Prostate gland (tissue), 2 donors: ENCODE measurements at regions not wholly inside any gene's neighbourhood (a gene's known extent, or its start where the extent isn't known, plus 50 kb on each side); places are given as distances from the start of the nearest gene placed in this dataset.
"Not testable (repeated sequence)": the region's sequence is repeated elsewhere in the genome, so short reads cannot be mapped to it uniquely, and the experiment has no call there.

Experiments used
- CTCF ChIP-seq, 4 experiments: fragments of 200-600 bp in 2 of 4; fragments of 450-650 bp in 2 of 4; sonication (generic) in 2 of 4; IDR thresholded peaks; 1 replicate in 3 of 4; 2 replicates in 1 of 4; pipeline ENCODE4 v1.5.1; 2016 to 2019; ENCODE audit warnings: antibody characterized with exemption in 4 of 4, mild to moderate bottlenecking in 2 of 4, moderate library complexity in 2 of 4
- POLR2A ChIP-seq: fragments of 450-650 bp; IDR thresholded peaks from one replicate; pipeline ENCODE4 v1.6.1; 2016; ENCODE audit warnings: antibody characterized with exemption, mild to moderate bottlenecking

DNA sequence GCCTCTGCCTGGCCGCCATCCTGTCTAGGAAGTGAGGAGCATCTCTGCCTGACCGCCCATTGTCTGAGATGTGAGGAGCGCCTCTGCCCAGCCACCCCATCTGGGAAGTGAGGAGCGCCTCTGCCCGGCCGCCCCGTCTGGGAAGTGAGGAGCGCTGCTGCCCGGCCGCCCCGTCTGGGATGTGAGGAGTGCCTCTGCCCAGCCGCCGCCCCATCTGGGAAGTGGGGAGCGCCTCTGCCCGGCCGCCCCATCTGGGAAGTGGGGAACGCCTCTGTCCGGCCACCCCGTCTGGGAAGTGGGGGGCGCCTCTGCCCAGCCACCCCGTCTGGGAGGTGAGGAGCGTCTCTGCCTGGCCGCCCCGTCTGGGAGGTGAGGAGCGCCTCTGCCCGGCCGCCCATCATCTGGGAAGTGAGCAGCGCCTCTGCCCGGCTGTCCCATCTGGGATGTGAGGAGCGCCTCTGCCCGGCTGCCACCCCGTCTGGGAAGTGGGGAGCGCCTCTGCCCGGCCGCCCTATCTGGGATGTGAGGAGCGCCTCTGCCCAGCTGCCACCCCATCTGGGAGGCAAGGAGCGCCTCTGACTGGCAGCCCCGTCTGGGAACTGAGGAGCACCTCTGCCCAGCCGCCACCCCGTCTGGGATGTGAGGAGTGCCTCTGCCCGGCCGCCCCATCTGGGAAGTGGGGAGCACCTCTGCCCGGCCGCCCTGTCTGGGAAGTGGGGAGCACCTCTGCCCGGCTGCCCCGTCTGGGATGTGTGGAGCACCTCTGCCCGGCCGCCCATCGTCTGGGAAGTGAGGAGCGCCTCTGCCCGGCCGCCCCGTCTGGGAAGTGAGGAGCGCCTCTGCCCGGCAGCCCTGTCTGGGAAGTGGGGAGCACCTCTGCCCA, 787.3 kb downstream of the PLA2G4A start:
- TF ChIP-seq CTCF (IDR thresholded peaks at IDR 0.05); POLR2A: not testable (repeated sequence)
